ENCODE measurements at regions not wholly inside any gene's neighbourhood (a gene's known extent, or its start where the extent isn't known, plus 50 kb on each side); places are given as distances from the start of the nearest gene placed in this dataset.

DNA sequence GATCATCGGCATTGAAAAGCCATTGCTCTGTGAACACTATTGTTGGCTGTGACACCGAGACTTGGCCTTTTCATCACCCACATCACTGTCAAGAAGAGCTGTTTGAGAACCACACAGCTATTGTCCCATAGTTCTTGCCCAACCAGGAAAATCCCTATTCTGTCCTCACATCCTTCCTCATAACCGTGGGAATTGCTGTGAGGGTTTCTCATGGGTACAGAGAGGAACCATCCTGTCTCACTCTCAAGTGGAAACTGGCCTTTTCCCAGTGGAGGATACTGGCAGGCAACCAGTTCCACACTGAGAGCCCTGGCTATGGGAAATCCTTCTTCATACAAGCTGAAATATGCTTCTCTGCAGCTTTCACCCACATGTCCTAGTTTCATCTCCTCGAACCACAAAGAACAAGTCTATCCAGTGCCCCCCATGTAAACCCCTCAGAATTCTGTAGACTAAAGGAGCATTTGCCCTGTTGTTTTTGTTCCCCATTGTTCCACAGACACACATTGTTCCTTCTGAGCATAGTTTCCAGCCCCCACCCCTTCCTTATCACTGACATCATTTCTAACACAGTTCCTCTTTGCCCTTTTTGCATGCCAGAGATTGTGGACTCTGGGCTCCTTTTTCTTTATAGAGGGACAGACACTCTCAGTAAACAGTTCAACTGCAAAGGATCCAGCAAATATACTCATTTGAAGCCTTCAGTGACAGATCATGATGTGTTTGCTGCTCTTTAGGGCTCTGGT is 57.8 kb upstream of the C5orf46 start:
- DNase-seq, result no peak

GRCh38 chr5:147963436-147963835 is 57.1 kb upstream of the C5orf46 start:
- DNase-seq, result no peak

DNA sequence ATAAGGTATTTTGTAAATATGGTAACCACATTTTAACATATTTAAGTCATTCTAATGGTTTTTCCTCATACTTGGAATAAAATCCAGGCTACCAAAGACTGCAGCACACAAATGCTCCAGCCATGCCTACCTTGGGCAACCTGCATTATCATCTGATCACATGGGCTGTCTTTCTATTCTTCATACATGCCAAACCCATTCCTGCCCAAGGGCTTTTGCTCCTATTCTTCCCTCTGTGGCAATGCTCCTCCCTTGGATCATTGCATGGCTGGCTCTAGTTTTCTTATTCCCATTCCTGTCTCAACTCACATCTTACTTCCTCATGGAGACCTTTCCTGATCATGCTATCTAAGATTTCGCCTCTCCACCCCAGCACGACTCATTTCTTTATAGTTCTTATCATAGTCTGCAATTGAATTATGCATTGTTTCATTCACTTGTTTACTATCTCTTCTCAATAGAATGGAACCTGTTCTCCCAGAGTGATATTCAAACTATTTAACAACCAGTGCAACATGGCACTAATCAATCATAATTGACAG is 54.9 kb upstream of the C5orf46 start:
- DNase-seq, result no peak

- DNase-seq, result no peak
Observed at GRCh38 chr5:147957901-147958300, 51.6 kb upstream of the C5orf46 start.

DNA sequence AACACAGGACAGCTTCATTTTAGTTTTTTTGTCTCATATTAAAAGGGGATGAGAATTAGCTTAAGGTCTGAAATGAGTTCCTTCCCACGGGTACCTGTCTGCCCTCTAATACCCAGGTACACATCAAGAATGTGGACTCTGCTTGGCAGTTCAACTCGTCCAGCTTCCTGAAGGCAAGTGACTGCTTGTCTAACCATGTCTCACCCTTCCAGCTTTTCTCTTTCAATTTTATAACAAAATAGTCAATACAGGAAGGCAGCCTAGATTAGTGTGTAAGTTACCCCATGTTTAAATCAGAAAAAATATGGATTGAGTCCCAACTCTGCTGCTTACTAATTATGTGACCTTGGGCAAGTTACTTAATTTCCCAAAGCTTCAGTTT is 50.5 kb upstream of the C5orf46 start:
- DNase-seq, result no peak

DNA sequence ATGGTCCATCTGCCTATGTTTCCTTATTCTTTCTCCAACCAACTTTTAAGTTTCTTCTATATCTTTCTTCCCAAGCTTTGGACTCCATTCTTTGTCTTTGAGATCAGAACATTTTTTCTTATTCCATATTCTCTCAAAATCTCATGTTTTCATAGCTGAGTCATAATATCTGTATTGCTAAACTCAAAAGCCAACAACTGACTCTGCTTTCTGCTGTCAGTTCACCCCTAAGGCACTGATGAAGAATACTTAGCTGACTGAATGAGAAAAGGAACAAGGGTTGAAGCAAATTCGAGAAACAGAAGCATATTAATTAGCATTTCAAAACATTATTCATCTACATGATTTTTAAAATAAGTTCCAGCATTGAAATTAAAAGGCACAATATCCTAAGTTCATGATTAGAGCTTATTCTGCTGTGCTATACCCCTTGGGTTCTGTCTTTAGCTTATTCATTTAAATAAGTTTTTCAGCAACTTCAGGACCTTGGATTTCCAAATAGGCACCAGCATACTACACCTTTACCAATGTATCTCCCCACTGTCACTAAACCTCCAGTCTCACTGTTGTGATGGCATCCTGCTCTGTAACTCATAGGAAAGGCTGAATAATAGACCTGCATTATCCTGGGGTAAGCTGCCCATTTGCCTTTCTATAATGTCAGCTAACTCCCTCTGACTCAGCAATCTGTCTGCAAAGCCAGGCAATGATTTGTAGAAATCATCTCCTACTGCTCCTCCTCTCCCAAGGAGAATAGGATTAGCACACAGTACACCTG is 49.9 kb upstream of the C5orf46 start:
- no peak for DNase-seq

All from NCI-H526 (cell line).